PC-9 (cell line): ENCODE measurements at regions not wholly inside any gene's neighbourhood (a gene's known extent, or its start where the extent isn't known, plus 50 kb on each side); places are given as distances from the start of the nearest gene placed in this dataset.

Source experiments
- CTCF ChIP-seq: fragments of 200-600 bp; sonication (generic); conservative IDR thresholded peaks from 2 replicates; pipeline ENCODE4 v1.6.1; 2017; ENCODE audit warnings: mixed run types, antibody characterized with exemption, mild to moderate bottlenecking, moderate library complexity
- EZH2 ChIP-seq: fragments of 200-600 bp; sonication (generic); IDR thresholded peaks from 2 replicates; pipeline ENCODE4 v1.8.0; 2017; ENCODE audit warnings: antibody characterized with exemption, low read depth

DNA sequence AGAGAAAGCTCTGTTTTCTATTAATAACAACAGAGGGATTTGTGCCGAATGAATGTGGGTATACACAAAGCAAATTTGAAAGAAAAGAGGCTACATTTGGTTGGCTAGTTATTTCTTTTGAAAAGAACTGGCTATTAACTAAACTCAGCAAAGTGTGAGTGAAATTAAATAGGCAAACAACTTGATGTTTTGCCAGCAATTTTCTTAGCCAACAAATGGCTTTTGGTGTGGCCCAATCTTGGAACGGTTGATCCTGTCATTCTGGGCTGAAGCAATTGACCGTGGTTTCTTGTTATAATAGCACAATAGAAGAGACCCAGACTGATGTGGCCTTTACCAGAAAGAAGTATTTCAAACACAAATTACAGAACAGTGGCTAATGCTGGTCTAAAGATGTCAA is 898.6 kb downstream of the KCNMA1 start:
- TF ChIP-seq EZH2 (no peak), CTCF (no peak)
